ENCODE measurements at regions not wholly inside any gene's neighbourhood (a gene's known extent, or its start where the extent isn't known, plus 50 kb on each side); places are given as distances from the start of the nearest gene placed in this dataset.

- Histone ChIP-seq H3K4me3 (ENCODE audit: low read depth in 2 of 2, low read length in 2 of 2) (no peak overlapping the region), H3K4me1 (ENCODE audit: control insufficient read depth, insufficient read depth, low read length) (peaks cover 11% of the 10 kb centered on the region), H3K36me3 (ENCODE audit: control insufficient read depth, insufficient read depth, low read length) (no peaks in the 10 kb centered on the region), H3K27me3 (ENCODE audit: control insufficient read depth, insufficient read depth, low read length) (no peaks in the 10 kb centered on the region), H3K9me3 (ENCODE audit: control insufficient read depth, insufficient read depth, low read depth, low read length) (no peaks in the 10 kb centered on the region; the same call in 1 of the 2 replicates), H3K27ac (ENCODE audit: low read length) (no peak overlapping the region)
- BruUV-seq (replicated peaks): no TSS peak
- intact Hi-C loops (cut with micrococcal nuclease; ENCODE audit: unreplicated experiment) (no loop called here), in situ Hi-C loops (cut with HindIII; ENCODE audit: low pct_unique_long_range_greater_than_20kb, low sequenced_read_pairs) (no loop called here)
- DNase-seq (ENCODE audit: low read depth, low spot score) (no peak), ATAC-seq (no peak)
- ChIA-PET POLR2A (no interaction called here), CTCF (no interaction called here)
- no peak for TF ChIP-seq POLR2AphosphoS5 (IDR thresholded peaks at IDR 0.05; ENCODE audit: low read depth, low read length)
- no peak for TF ChIP-seq REST (IDR thresholded peaks at IDR 0.05; ENCODE audit: insufficient read depth in 1 of 2, low read depth in 2 of 2, low read length in 1 of 2)
- no peak for TF ChIP-seq SIN3A (IDR thresholded peaks at IDR 0.05; ENCODE audit: borderline replicate concordance, insufficient read depth, low read depth, low read length)
- TF ChIP-seq, protein P1, sequence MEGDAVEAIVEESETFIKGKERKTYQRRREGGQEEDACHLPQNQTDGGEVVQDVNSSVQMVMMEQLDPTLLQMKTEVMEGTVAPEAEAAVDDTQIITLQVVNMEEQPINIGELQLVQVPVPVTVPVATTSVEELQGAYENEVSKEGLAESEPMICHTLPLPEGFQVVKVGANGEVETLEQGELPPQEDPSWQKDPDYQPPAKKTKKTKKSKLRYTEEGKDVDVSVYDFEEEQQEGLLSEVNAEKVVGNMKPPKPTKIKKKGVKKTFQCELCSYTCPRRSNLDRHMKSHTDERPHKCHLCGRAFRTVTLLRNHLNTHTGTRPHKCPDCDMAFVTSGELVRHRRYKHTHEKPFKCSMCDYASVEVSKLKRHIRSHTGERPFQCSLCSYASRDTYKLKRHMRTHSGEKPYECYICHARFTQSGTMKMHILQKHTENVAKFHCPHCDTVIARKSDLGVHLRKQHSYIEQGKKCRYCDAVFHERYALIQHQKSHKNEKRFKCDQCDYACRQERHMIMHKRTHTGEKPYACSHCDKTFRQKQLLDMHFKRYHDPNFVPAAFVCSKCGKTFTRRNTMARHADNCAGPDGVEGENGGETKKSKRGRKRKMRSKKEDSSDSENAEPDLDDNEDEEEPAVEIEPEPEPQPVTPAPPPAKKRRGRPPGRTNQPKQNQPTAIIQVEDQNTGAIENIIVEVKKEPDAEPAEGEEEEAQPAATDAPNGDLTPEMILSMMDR (IDR thresholded peaks at IDR 0.05): no peak
- no peak for TF ChIP-seq TCF7L2 (IDR thresholded peaks at IDR 0.05; ENCODE audit: low read depth, low read length)
Measured at GRCh38 chr2:9705196-9705595, 74.4 kb upstream of the YWHAQ start.

DNA sequence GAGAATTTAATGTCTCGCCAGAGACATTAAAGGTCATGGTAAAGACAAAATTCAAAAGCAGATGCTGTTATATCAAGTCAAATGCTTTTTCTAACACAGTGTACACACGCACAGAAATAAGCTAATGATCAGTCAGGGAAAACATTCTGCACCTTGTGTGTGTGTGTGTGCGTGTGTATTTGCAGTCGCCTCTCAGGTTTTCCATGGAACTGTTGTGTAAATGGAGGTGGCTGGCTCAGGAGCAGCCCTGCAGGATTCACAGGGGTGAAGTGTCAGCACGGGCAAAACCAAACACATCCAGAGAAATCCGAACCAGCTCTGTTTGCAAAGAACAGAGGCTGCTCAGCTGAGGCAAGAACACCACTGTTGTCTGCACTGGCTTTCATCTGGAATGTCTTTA lies 76.2 kb upstream of the YWHAQ start:
- Histone ChIP-seq H3K9me3 (ENCODE audit: control insufficient read depth, insufficient read depth, low read depth, low read length) (no peaks in the 10 kb centered on the region; the same call in 1 of the 2 replicates), H3K27me3 (ENCODE audit: control insufficient read depth, insufficient read depth, low read length) (no peaks in the 10 kb centered on the region), H3K36me3 (ENCODE audit: control insufficient read depth, insufficient read depth, low read length) (no peaks in the 10 kb centered on the region), H3K27ac (ENCODE audit: low read length) (no peak overlapping the region), H3K4me1 (ENCODE audit: control insufficient read depth, insufficient read depth, low read length) (peaks cover 11% of the 10 kb centered on the region), H3K4me3 (ENCODE audit: low read depth in 2 of 2, low read length in 2 of 2) (no peak overlapping the region)
- ChIA-PET POLR2A (interaction anchor here (1.0 kb wide), 1 partner anchor 82 kb away, joined by 3 read pairs; no protein-coding TSS in a partner anchor), CTCF (interaction anchor here (0.7 kb wide), 1 partner anchor 42 kb away, joined by 4 read pairs; no protein-coding TSS in a partner anchor)
- no TSS peak for BruUV-seq (replicated peaks)
- in situ Hi-C loops (cut with HindIII; ENCODE audit: low pct_unique_long_range_greater_than_20kb, low sequenced_read_pairs): no loop called here
- ATAC-seq: no peak
- TF ChIP-seq, protein P1 (IDR thresholded peaks at IDR 0.05): no peak
- TF ChIP-seq TCF7L2 (IDR thresholded peaks at IDR 0.05; ENCODE audit: low read depth, low read length) (no peak), REST (IDR thresholded peaks at IDR 0.05; ENCODE audit: insufficient read depth in 1 of 2, low read depth in 2 of 2, low read length in 1 of 2) (no peak), POLR2AphosphoS5 (IDR thresholded peaks at IDR 0.05; ENCODE audit: low read depth, low read length) (no peak), SIN3A (IDR thresholded peaks at IDR 0.05; ENCODE audit: borderline replicate concordance, insufficient read depth, low read depth, low read length) (no peak)
- intact Hi-C loops (cut with micrococcal nuclease; ENCODE audit: unreplicated experiment): no loop called here
- DNase-seq (ENCODE audit: low read depth, low spot score): no peak

All from Panc1 (cell line).